Tibial nerve (tissue), 4 donors: ENCODE measurements at regions not wholly inside any gene's neighbourhood (a gene's known extent, or its start where the extent isn't known, plus 50 kb on each side); places are given as distances from the start of the nearest gene placed in this dataset.

Experiments used
- EP300 ChIP-seq, 2 donors: sonication (generic); formaldehyde crosslinking; IDR thresholded peaks; one replicate each; pipeline ENCODE4 v1.6.1; 2017; ENCODE audit warnings: antibody characterized with exemption in 2 of 2, mild to moderate bottlenecking in 1 of 2
- POLR2A ChIP-seq, 2 donors: fragments of 450-650 bp; IDR thresholded peaks; one replicate each; pipeline ENCODE4 v1.6.1; 2017; ENCODE audit warnings: antibody characterized with exemption in 2 of 2, mild to moderate bottlenecking in 2 of 2, moderate library complexity in 2 of 2
- TF ChIP-seq, protein P1 (sequence below), 5 experiments: fragments of 200-600 bp in 3 of 5; fragments of 450-650 bp in 2 of 5; sonication (generic) in 3 of 5; IDR thresholded peaks; one replicate each; pipeline ENCODE4 v1.5.1; 2016 to 2019; ENCODE audit warnings: antibody characterized with exemption in 5 of 5, mild to moderate bottlenecking in 3 of 5, moderate library complexity in 2 of 5

DNA sequence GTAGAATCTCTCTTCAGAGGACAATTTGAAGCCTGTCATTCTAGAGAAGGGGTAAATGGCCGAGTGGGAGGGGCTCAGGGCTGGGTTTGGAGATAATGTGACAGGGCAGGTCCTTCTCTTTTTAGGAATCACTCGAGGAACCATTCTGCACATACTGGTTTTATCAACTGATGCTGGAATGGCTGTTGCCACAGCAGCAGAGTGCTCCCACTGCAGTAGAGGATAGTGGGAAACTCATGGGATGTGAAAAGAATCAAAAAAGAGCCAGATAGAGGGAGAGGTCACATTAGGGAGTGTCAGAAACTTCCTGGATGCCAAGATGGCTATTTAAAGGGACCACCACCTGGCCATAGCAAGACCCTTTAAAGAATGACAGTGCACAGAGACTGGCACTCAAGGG, 105.3 kb downstream of the NAV1 start:
- TF ChIP-seq, protein P1, sequence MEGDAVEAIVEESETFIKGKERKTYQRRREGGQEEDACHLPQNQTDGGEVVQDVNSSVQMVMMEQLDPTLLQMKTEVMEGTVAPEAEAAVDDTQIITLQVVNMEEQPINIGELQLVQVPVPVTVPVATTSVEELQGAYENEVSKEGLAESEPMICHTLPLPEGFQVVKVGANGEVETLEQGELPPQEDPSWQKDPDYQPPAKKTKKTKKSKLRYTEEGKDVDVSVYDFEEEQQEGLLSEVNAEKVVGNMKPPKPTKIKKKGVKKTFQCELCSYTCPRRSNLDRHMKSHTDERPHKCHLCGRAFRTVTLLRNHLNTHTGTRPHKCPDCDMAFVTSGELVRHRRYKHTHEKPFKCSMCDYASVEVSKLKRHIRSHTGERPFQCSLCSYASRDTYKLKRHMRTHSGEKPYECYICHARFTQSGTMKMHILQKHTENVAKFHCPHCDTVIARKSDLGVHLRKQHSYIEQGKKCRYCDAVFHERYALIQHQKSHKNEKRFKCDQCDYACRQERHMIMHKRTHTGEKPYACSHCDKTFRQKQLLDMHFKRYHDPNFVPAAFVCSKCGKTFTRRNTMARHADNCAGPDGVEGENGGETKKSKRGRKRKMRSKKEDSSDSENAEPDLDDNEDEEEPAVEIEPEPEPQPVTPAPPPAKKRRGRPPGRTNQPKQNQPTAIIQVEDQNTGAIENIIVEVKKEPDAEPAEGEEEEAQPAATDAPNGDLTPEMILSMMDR (IDR thresholded peaks at IDR 0.05) = no peak
- TF ChIP-seq POLR2A (IDR thresholded peaks at IDR 0.05) (no peak), EP300 (IDR thresholded peaks at IDR 0.05) (no peak)
